Astrocyte (in vitro differentiated cells and primary cell): ENCODE measurements at regions not wholly inside any gene's neighbourhood (a gene's known extent, or its start where the extent isn't known, plus 50 kb on each side); places are given as distances from the start of the nearest gene placed in this dataset.

ENCODE experiments used
- DNase-seq: peaks from one replicate; pipeline ENCODE4 v3.0.0-alpha.2; 2010; ENCODE audit warnings: low read depth
- FAIRE-seq: peaks from 2 replicates; lab custom pipeline; 2011; peaks lifted over from hg19 to GRCh38; lab: Jason Lieb, UNC
- H2AFZ ChIP-seq: 2 replicates; pipeline ENCODE4 v1.6.0; 2012; ENCODE audit warnings: low read depth, low read length, inconsistent platforms
- H3K27ac ChIP-seq: 2 replicates; pipeline ENCODE4 v1.5.1; 2011; ENCODE audit warnings: low read depth, low read length, inconsistent platforms
- H3K27me3 ChIP-seq: 2 replicates; pipeline ENCODE4 v1.6.0; 2011; ENCODE audit warnings: low read length, inconsistent platforms; ENCODE audit not compliant: insufficient read depth
- H3K36me3 ChIP-seq: 2 replicates; pipeline ENCODE4 v1.5.1; 2011; ENCODE audit warnings: low read length, inconsistent platforms; ENCODE audit not compliant: insufficient read depth
- H3K4me1 ChIP-seq: 2 replicates; pipeline ENCODE4 v1.5.1; 2011; ENCODE audit warnings: low read length, inconsistent platforms; ENCODE audit not compliant: insufficient read depth
- H3K4me2 ChIP-seq: 2 replicates; pipeline ENCODE4 v1.6.0; 2012; ENCODE audit warnings: low read length, inconsistent platforms
- H3K4me3 ChIP-seq: 2 replicates; pipeline ENCODE4 v1.5.1; 2011; ENCODE audit warnings: low read depth, mild to moderate bottlenecking, low read length, inconsistent platforms; ENCODE audit not compliant: insufficient read depth
- H3K79me2 ChIP-seq: 2 replicates; pipeline ENCODE4 v1.6.0; 2012; ENCODE audit warnings: mild to moderate bottlenecking, low read length, inconsistent platforms; ENCODE audit not compliant: insufficient read depth
- H3K9ac ChIP-seq: 2 replicates; pipeline ENCODE4 v1.6.0; 2012; ENCODE audit warnings: mild to moderate bottlenecking, low read length, inconsistent platforms
- H3K9me3 ChIP-seq: 2 replicates; pipeline ENCODE4 v1.5.1; 2012; ENCODE audit warnings: low read depth, mild to moderate bottlenecking, low read length, inconsistent platforms; ENCODE audit not compliant: insufficient read depth
- H4K20me1 ChIP-seq: 2 replicates; pipeline ENCODE4 v1.6.0; 2012; ENCODE audit warnings: low read length, inconsistent platforms; ENCODE audit not compliant: insufficient read depth
- H3K27ac Mint-ChIP-seq: one replicate; pipeline ENCODE4 v1.8.0; 2021; ENCODE audit warnings: mild to moderate bottlenecking, mixed read lengths; ENCODE audit not compliant: unreplicated experiment
- H3K27me3 Mint-ChIP-seq: one replicate; pipeline ENCODE4 v1.8.0; 2021; ENCODE audit warnings: low read depth, mixed read lengths; ENCODE audit not compliant: unreplicated experiment
- H3K36me3 Mint-ChIP-seq: one replicate; pipeline ENCODE4 v1.8.0; 2021; ENCODE audit warnings: low read depth, mixed read lengths; ENCODE audit not compliant: unreplicated experiment
- H3K4me1 Mint-ChIP-seq: one replicate; pipeline ENCODE4 v1.8.0; 2021; ENCODE audit warnings: low read depth, mixed read lengths; ENCODE audit not compliant: unreplicated experiment
- H3K4me3 Mint-ChIP-seq: one replicate; pipeline ENCODE4 v1.8.0; 2021; ENCODE audit warnings: mild to moderate bottlenecking, moderate library complexity, mixed read lengths; ENCODE audit not compliant: unreplicated experiment
- H3K9me3 Mint-ChIP-seq: one replicate; pipeline ENCODE4 v1.8.0; 2021; ENCODE audit warnings: mild to moderate bottlenecking, mixed read lengths; ENCODE audit not compliant: unreplicated experiment
- CTCF ChIP-seq: IDR thresholded peaks from 2 replicates; pipeline ENCODE4 v1.5.1; 2011; ENCODE audit warnings: low read depth, mild to moderate bottlenecking, inconsistent platforms, low read length, moderate library complexity; ENCODE audit not compliant: insufficient read depth
- EZH2 ChIP-seq: IDR thresholded peaks from 2 replicates; pipeline ENCODE4 v1.6.1; 2012; ENCODE audit warnings: mild to moderate bottlenecking, low read length, inconsistent platforms; ENCODE audit not compliant: insufficient read depth

GRCh38 chr20:57079031-57080005, 187.1 kb downstream of the BMP7 start:
- FAIRE-seq = peak; percentile 56

DNA sequence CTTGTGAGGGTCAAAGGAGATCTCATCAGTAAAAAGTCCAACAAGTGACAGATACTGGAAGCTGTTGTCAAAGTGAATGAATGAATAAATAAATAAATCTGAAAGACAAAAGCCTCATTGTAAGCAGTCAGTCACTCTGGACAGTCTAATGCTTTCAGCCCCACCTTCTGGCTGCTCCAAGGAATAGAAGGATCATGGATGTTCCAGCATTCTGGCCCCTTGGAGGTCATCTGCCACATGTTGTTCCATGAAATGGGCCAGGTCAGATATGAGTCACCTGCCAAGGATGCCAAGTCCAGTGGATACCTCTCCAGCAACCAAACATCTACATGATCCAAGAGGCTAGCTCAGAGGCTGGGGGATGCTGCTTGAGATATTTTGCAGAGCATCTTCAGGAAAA, 185.6 kb downstream of the BMP7 start:
- H3K4me2 ChIP-seq = no peak overlapping the region
- TF ChIP-seq EZH2 (no peak), CTCF (peak; percentile 52)
- peaks cover 18% of the 10 kb centered on the region for H3K4me1 Mint-ChIP-seq

More at GRCh38 chr20:57079031-57080005, 187.1 kb downstream of the BMP7 start:
- Mint-ChIP-seq H3K4me1 (peaks cover 18% of the 10 kb centered on the region), H3K27ac (peak overlapping the region; percentile 17), H3K9me3 (peaks cover 20% of the 10 kb centered on the region), H3K27me3 (peaks cover 12% of the 10 kb centered on the region), H3K4me3 (no peak overlapping the region), H3K36me3 (peaks cover 12% of the 10 kb centered on the region)
- H3K4me3 ChIP-seq = no peak overlapping the region
- no peaks in the 10 kb centered on the region for H4K20me1 ChIP-seq
- H3K27ac ChIP-seq = peak overlapping the region; percentile 3
- DNase-seq = peak; percentile 58
- no peaks in the 10 kb centered on the region for H3K27me3 ChIP-seq
- H3K9ac ChIP-seq = no peak overlapping the region
- peaks cover 4% of the 10 kb centered on the region for H3K9me3 ChIP-seq
- H3K4me1 ChIP-seq = peaks cover 32% of the 10 kb centered on the region
- peak overlapping the region; percentile 52 for H3K4me2 ChIP-seq
- H3K79me2 ChIP-seq = no peaks in the 10 kb centered on the region
- TF ChIP-seq CTCF (no peak), EZH2 (no peak)
- H3K36me3 ChIP-seq = no peaks in the 10 kb centered on the region
- H2AFZ ChIP-seq = no peak overlapping the region

More for the DNA sequence above, 185.6 kb downstream of the BMP7 start:
- no peak overlapping the region for H3K9ac ChIP-seq
- FAIRE-seq (peak; percentile 84), DNase-seq (no peak)
- no peak overlapping the region for H2AFZ ChIP-seq
- H3K9me3 Mint-ChIP-seq = peaks cover 20% of the 10 kb centered on the region
- no peak overlapping the region for H3K27ac ChIP-seq
- H3K36me3 Mint-ChIP-seq = peaks cover 4% of the 10 kb centered on the region
- no peak overlapping the region for H3K27ac Mint-ChIP-seq
- H3K4me1 ChIP-seq = peaks cover 31% of the 10 kb centered on the region
- H3K79me2 ChIP-seq = no peaks in the 10 kb centered on the region
- H3K9me3 ChIP-seq = peaks cover 4% of the 10 kb centered on the region
- H3K36me3 ChIP-seq = no peaks in the 10 kb centered on the region
- H3K4me3 Mint-ChIP-seq = no peak overlapping the region
- H3K4me3 ChIP-seq = no peak overlapping the region
- no peaks in the 10 kb centered on the region for H4K20me1 ChIP-seq
- H3K27me3 Mint-ChIP-seq = peaks cover 13% of the 10 kb centered on the region
- no peaks in the 10 kb centered on the region for H3K27me3 ChIP-seq
